Common myeloid progenitor, CD34-positive (primary cell): ENCODE measurements at regions not wholly inside any gene's neighbourhood (a gene's known extent, or its start where the extent isn't known, plus 50 kb on each side); places are given as distances from the start of the nearest gene placed in this dataset.

Experiments used
- CTCF ChIA-PET: fragments of 350-600 bp; sonication (Branson Sonifier 250); formaldehyde crosslinking; loops from one replicate; lab custom pipeline; 2021; ENCODE audit warnings: antibody characterized with exemption; lab: Charles Lee
- POLR2A ChIA-PET: fragments of 350-600 bp; sonication (Branson Sonifier 250); formaldehyde crosslinking; loops from one replicate; lab custom pipeline; 2021; ENCODE audit warnings: antibody characterized with exemption; lab: Charles Lee
- DNase-seq, 3 donors: peaks; one replicate each; pipeline versions ENCODE4 v3.0.0 to v3.0.0-alpha.2; 2013
- H3K27ac ChIP-seq, 2 experiments: 1 replicate in 1 of 2; 2 replicates in 1 of 2; pipeline ENCODE4 v1.7.0; 2013; ENCODE audit warnings: inconsistent platforms in 2 of 2, low read length in 2 of 2, mild to moderate bottlenecking in 2 of 2, low read depth in 1 of 2, moderate library complexity in 1 of 2; ENCODE audit not compliant: severe bottlenecking in 2 of 2, insufficient read depth in 1 of 2, poor library complexity in 1 of 2
- H3K27me3 ChIP-seq, 5 experiments: replicated peaks in 2 of 5; 1 replicate in 3 of 5; 2 replicates in 2 of 5; pipeline versions ENCODE4 v1.6.1 to v1.7.0; 2013; ENCODE audit warnings: low read length in 4 of 5, mild to moderate bottlenecking in 2 of 5, moderate library complexity in 2 of 5, inconsistent platforms in 1 of 5; ENCODE audit not compliant: insufficient read depth in 5 of 5, control insufficient read depth in 4 of 5
- H3K36me3 ChIP-seq, 4 experiments: 1 replicate in 2 of 4; 2 replicates in 2 of 4; pipeline versions ENCODE4 v1.6.1 to v1.7.0; 2013; ENCODE audit warnings: low read length in 3 of 4, control low read depth in 1 of 4, mild to moderate bottlenecking in 1 of 4; ENCODE audit not compliant: control insufficient read depth in 4 of 4, insufficient read depth in 4 of 4
- H3K4me1 ChIP-seq, 4 experiments: 1 replicate in 3 of 4; 2 replicates in 1 of 4; pipeline versions ENCODE4 v1.6.1 to v1.7.1; 2013; ENCODE audit warnings: low read length in 3 of 4, mild to moderate bottlenecking in 3 of 4, control low read depth in 1 of 4, inconsistent platforms in 1 of 4, moderate library complexity in 1 of 4; ENCODE audit not compliant: control insufficient read depth in 4 of 4, insufficient read depth in 4 of 4; ENCODE audit errors: control extremely low read depth in 1 of 4
- H3K4me3 ChIP-seq, 7 experiments: 1 replicate in 4 of 7; 2 replicates in 3 of 7; pipeline versions ENCODE4 v1.5.1 to v1.7.0; 2013; ENCODE audit warnings: mild to moderate bottlenecking in 7 of 7, low read length in 6 of 7, moderate library complexity in 6 of 7, inconsistent platforms in 2 of 7, low read depth in 2 of 7, control low read depth in 1 of 7; ENCODE audit not compliant: insufficient read depth in 4 of 7, control insufficient read depth in 1 of 7; ENCODE audit errors: extremely low read depth in 1 of 7
- H3K9me3 ChIP-seq, 5 experiments: 1 replicate in 4 of 5; 2 replicates in 1 of 5; pipeline versions ENCODE4 v1.6.1 to v1.7.1; 2013; ENCODE audit warnings: low read length in 4 of 5, mild to moderate bottlenecking in 2 of 5, inconsistent platforms in 1 of 5, low read depth in 1 of 5, moderate library complexity in 1 of 5; ENCODE audit not compliant: control insufficient read depth in 4 of 5, insufficient read depth in 2 of 5; ENCODE audit errors: control extremely low read depth in 1 of 5
- WGBS: methylation state at CpG from one replicate; pipeline ENCODE4 v1.1.5; 2013; ENCODE audit not compliant: insufficient coverage; 5-methylcytosine and 5-hydroxymethylcytosine counted together

DNA sequence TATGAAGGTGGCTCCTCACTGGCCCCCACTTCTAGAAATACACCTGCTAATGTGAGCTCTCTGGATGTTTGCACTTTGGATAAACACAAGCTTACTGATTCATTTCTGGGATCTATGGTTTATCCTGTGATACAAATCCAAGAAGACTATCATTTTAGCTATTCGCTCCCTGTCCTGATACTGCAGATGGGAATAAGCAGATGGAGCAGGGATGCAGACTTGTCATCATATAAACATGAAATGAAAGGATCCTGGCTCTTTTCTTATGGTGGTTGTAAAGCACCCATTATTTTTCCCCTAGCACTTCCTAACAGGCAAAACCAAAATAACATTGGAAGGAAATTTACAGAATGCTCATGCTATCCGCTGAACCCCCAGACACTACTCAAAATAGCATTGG lies 162.9 kb upstream of the NOCT start:
- Histone ChIP-seq H3K4me1 (peaks cover 0 to 3% (median 0%) of the 10 kb centered on the region in 4 experiments), H3K9me3 (no peaks in the 10 kb centered on the region), H3K27ac (no peak overlapping the region), H3K27me3 (peaks cover 2 to 16% (median 7%) of the 10 kb centered on the region in 5 experiments), H3K36me3 (no peaks in the 10 kb centered on the region), H3K4me3 (no peak overlapping the region)
- 100% methylated on average over 1 of the region's 2 CpGs for WGBS
- DNase-seq = no peak
- ChIA-PET POLR2A (interaction anchor here (1.2 kb wide), 1 partner anchor 15 kb away, joined by 4 read pairs; no protein-coding TSS in a partner anchor), CTCF (no interaction called here)

DNA sequence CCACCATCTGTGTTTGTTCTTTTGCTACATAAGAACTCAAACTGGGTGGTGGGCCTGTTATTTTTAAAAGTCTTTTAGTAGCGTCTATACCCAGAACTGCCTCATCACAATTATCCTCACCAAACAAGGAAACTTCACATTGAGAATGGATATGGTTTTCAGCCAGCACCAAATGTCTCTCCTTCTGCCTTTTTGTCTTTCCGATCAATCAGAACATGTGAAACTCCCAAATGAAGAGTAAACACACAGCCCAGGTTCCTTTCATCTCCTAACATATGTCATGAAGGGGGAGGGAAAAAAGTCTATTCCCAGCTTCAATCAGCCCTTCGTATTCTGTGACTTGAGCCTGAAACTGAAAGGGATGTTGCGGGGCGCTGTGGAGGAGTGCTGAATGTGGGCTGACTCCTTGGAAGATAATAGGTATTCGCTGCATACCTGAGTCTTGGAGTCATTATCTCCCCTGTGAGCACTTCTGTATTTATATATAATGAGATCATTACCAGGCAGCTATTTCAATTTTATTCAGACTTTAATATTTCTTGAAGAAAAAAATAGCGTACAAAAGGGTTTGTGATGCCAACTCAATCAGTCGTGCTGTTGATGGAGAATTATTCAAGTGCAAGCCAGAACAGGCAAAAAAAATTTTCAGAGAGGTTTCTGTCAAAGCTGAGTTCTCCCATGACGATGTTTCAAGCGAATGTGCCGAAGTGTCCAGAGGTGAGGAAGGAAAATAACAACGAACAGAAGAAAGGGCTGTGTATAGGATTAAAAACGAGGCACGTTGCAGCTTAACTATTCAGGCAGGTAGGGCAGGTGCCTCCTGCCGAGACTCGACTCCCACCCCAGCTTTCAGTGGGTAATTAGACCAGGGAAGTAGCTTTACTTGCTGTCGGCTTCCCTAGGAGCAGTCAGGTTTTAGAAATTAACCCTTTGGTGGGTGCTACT lies 163.9 kb upstream of the NOCT start:
- H3K4me3 ChIP-seq = peak overlapping the region in 1 of 7 experiments; percentile 7
- H3K9me3 ChIP-seq = no peaks in the 10 kb centered on the region
- H3K27me3 ChIP-seq = peaks cover 2 to 19% (median 7%) of the 10 kb centered on the region in 5 experiments
- ChIA-PET POLR2A (interaction anchor here (1.2 kb wide), 1 partner anchor 14 kb away, joined by 4 read pairs; no protein-coding TSS in a partner anchor), CTCF (no interaction called here)
- peaks cover 0 to 3% (median 0%) of the 10 kb centered on the region in 4 experiments for H3K4me1 ChIP-seq
- no peak overlapping the region for H3K27ac ChIP-seq
- 24% methylated on average over 10 of the region's 17 CpGs for WGBS
- H3K36me3 ChIP-seq = no peaks in the 10 kb centered on the region
- DNase-seq = no peak

DNA sequence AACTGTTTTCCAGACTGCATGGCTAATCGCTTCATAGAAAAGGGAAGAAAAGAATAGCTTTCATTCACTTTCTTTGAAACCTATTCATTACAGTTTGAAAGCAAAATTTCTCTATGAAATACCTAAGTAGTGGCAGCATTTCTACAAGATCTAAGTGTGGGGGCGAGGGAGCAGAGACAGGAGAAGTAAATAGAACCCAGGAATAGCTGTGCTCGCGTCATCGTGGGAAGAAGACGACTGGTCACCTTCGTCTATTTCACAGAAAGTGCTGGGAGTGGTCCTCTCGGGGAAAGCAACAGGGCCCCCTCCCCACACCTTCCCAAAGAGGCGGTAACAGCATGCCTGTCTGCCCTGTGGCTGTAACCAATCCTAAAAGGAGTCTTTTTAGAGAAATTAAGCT lies 169.9 kb upstream of the NOCT start:
- H3K9me3 ChIP-seq = no peaks in the 10 kb centered on the region
- H3K4me3 ChIP-seq = no peak overlapping the region
- ChIA-PET CTCF (interaction anchor here (2.5 kb wide), 1 partner anchor 25 kb away, joined by 9 read pairs; no protein-coding TSS in a partner anchor), POLR2A (no interaction called here)
- no peak for DNase-seq
- no peak overlapping the region for H3K27ac ChIP-seq
- 78% methylated on average over 7 of the region's 9 CpGs for WGBS
- no peaks in the 10 kb centered on the region for H3K4me1 ChIP-seq
- H3K36me3 ChIP-seq = no peaks in the 10 kb centered on the region
- peaks cover 0 to 3% (median 0%) of the 10 kb centered on the region in 5 experiments for H3K27me3 ChIP-seq

DNA sequence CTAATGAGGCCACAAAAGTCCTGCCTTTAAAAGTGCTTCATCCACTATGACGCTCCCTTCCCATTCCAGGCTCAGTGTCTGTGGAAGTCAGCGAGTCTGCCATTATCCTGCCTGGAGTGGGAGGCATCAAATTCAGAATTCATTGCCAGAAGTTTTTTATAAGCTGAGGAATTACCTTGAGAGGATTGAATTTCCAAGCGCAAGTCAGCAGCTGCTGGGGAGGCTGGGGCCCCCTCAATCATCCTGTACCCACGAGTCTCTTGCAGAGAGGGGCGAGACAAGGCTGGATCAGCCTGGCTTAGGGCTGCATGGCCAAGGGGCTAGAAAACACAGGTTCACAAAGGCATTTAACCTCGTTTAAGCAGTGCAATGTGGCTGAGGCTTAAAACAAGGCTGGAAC lies 170.5 kb upstream of the NOCT start:
- Histone ChIP-seq H3K4me1 (no peaks in the 10 kb centered on the region), H3K27ac (no peak overlapping the region), H3K36me3 (no peaks in the 10 kb centered on the region), H3K9me3 (no peaks in the 10 kb centered on the region), H3K27me3 (peaks cover 0 to 3% (median 0%) of the 10 kb centered on the region in 5 experiments), H3K4me3 (no peak overlapping the region)
- POLR2A ChIA-PET = no interaction called here
- CTCF ChIA-PET = interaction anchor here (2.5 kb wide), 1 partner anchor 26 kb away, joined by 9 read pairs; no protein-coding TSS in a partner anchor
- no peak for DNase-seq
- 89% methylated on average over 5 of the region's 6 CpGs for WGBS

DNA sequence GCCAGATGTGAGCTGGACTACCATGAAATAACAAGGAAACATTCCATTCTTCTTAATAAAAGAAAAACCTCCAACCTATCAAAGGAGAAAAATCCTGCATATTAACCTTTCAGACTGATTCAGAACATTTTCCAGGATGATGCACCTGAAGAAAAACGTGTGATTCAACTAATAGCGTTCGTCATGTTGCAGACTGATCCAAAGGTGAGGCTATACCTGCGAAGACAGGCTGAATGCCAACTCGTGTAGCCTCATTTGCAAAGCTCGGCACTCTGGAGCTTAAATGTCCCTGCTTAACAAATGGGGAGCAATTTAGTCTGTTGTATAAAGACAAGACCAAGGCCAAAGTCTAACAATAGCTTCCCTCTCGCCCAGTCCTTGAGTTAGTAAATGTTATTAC lies 172.0 kb upstream of the NOCT start:
- Histone ChIP-seq H3K27ac (no peak overlapping the region), H3K4me1 (no peaks in the 10 kb centered on the region), H3K9me3 (no peaks in the 10 kb centered on the region), H3K27me3 (peaks cover 0 to 3% (median 0%) of the 10 kb centered on the region in 5 experiments), H3K4me3 (no peak overlapping the region), H3K36me3 (no peaks in the 10 kb centered on the region)
- DNase-seq = no peak
- ChIA-PET POLR2A (no interaction called here), CTCF (interaction anchor here (2.5 kb wide), 1 partner anchor 27 kb away, joined by 9 read pairs; no protein-coding TSS in a partner anchor)
- WGBS = 94% methylated on average over 6 of the region's 7 CpGs

DNA sequence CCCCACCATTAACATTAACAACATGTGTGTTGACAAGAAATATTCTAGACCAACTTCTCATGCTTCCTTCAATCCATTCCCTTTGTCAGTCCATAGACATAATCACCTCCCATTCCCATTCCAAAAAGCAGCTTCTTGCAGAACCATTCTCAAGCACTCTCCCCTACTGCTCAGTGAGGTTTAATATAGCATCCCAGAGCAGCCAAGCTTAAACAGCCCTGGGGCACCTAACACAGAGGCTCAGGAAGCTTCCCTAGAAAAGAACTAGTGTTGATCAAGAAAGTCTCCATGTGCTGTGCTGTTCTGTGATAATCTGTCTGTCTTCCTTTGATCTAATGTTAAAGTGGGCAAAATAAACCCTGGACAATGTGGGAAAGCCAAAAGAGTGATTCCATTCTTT lies 174.2 kb upstream of the NOCT start:
- no peak overlapping the region for H3K27ac ChIP-seq
- ChIA-PET CTCF (no interaction called here), POLR2A (no interaction called here)
- no peaks in the 10 kb centered on the region for H3K4me1 ChIP-seq
- no peak for DNase-seq
- no peaks in the 10 kb centered on the region for H3K36me3 ChIP-seq
- H3K4me3 ChIP-seq = no peak overlapping the region
- H3K27me3 ChIP-seq = no peaks in the 10 kb centered on the region
- H3K9me3 ChIP-seq = no peaks in the 10 kb centered on the region

DNA sequence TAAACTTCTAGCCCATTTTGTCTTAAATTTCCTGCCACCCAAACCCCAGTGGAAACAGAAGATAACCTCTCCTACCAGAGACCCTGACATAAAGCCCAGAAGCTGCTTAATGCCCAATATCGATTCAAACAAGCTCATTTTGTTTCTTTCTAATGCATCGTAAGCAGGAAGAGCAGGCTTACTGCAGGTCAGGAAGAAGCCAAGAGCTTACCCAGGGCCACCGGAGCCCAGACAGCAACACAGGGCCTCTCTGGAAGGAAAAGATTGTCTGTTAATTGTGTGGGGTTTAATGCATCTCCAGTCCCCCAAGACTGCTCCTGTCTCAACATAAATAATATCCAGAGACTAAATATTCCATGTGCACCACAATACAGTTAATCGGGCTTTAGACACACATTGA lies 177.3 kb upstream of the NOCT start:
- POLR2A ChIA-PET = interaction anchor here (0.6 to 1.0 kb wide), 2 partner anchors 14 to 92 kb away, joined by 4 read pairs; no protein-coding TSS in a partner anchor
- DNase-seq = no peak
- Histone ChIP-seq H3K4me1 (peaks cover 0 to 3% (median 0%) of the 10 kb centered on the region in 4 experiments), H3K36me3 (no peaks in the 10 kb centered on the region), H3K4me3 (no peak overlapping the region), H3K27ac (no peak overlapping the region), H3K9me3 (no peaks in the 10 kb centered on the region), H3K27me3 (no peaks in the 10 kb centered on the region)
- CTCF ChIA-PET = no interaction called here
- 90% methylated on average over 2 of the region's 4 CpGs for whole genome bisulfite sequencing
